ENCODE measurements at regions not wholly inside any gene's neighbourhood (a gene's known extent, or its start where the extent isn't known, plus 50 kb on each side); places are given as distances from the start of the nearest gene placed in this dataset.
"Not testable (repeated sequence)": the region's sequence is repeated elsewhere in the genome, so short reads cannot be mapped to it uniquely, and the experiment has no call there.

DNA sequence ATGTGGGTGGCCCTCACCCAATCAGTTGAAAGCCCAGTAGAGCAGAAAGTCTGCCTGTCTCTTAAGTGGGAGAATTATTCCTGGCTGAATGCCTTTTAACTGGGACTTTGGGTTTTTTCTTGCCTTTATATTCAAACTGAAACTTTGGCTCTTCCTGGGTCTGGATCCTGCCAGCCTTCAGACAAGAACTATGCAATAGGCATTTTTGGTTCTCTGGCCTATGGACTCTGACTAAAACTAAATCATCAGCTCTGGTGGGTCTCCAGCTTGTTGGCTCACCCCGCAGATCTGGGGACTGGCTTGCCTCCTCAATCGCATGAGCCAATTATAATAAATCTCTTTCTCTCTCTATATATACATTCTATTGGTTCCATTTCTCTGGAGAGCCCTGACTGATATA lies 173.0 kb upstream of the IGF1 start:
- DNase-seq = no peak

DNA sequence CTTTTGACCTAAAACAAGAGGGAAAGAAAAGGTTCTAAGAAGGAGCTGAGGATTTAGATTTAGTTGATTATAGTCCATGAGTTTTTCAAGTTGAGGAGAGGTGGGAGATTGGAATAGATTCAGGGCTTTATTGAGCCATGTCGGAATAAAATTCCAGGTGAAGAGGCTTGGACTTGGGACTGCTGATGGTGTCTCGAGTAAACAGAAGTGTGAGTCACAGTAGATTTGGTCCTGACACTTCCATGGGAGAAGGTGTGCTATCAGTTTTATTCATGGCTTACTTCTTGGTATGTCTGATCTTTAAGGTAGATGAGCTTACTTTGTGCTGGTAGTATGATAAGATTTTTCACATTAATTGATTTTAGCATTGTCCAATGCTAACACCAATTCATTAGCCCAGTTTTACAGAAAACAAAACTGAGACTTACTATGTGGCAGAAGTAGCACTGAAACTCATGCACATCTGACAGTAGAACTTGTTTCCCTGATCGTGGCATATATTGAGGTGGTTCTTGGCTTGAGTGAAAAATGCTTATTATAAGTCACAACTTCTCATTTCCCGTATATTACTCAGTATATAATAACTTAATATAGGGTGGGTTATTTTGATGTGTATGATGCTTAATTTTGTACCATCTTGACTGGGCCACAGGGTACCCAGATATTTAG lies 172.4 kb upstream of the IGF1 start:
- no peak for DNase-seq

DNA sequence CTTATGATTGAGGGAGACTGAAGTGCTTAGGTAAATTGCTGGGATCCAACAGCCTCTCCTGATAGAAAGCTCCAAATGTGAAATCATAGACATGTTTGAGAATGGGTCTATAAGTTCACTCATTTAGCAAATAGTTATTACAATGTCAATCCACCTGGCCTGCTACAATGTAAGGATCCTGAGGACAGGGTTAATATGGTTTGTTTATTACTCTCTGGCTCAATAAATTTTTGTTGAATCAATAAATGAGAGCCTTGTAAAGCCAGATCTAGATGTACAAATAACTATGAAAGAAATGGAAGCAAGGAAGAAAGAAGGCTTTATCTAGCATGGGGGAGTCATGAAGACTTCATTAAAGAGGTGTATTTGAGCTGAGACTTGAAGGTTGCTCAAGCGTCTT lies 165.6 kb upstream of the IGF1 start:
- DNase-seq = no peak

DNA sequence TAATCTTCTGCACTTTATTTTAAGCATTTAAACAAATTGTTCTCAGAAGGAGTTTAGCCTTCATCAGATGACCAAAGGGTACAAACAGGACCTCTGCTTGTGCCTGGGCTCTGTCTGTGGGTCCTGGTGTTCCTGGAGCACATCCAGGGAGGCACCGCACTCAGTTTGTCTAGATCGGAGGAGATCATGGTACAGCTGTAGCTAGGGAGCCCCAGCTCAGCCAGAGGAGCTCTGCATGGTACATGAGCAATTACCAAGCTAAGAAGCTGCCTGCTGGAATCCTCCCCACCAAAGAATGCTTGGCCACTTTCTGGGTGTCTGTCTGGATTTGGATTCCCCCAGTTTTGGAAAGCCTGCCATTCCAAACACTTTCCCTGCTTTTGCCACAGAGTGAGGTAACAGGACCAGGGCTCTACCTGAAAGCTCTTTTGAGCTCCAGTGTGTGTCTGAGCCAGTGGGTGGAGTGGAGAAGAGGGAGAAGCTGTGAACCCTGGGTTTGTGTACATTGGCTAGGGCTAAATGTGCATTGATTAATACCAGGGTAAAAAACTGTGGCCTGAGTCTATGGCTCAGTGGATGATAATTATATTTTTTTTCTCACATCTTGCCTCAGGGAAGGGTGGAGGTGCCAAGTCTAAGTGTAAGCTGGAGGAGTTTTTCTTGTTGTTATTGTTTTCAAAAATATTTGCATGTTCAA lies 163.7 kb upstream of the IGF1 start:
- DNase-seq = no peak

DNA sequence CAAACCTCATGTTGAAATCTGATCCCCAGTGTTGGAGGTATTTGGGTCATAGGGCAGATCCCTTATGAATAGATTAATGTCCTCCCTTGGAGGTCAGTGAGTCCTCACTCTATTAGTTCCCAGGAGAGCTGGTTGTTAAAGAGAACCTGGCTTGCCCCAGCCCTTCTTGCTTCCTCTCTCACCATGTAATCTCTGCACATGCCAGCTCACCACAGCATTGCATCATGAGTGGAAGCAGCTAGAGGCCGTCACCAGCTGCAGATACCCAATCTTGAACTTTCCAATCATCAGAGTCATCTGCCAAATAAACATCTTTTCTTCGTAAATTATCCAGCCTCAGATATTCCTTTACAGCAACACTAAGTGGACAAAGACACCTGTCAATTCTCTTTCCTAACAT lies 161.8 kb upstream of the IGF1 start:
- no peak for DNase-seq

DNA sequence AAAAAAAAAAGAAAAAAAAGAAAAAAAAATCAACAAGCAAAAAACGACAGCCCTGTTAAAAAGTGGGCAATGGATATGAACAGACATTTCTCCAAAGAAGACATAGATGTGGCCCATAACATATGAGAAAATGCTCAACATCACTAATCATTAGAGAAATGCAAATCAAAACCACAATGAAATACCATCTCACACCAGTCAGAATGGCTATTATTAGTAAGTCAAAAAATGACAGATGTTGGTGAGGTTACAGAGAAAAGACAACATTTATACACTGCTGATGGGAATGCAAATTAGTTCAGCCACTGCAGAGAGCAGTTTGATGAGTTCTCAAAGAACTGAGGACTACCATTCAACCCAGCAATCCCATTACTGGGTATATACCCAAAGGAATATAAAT lies 160.3 kb upstream of the IGF1 start:
- not testable (repeated sequence) for DNase-seq

DNA sequence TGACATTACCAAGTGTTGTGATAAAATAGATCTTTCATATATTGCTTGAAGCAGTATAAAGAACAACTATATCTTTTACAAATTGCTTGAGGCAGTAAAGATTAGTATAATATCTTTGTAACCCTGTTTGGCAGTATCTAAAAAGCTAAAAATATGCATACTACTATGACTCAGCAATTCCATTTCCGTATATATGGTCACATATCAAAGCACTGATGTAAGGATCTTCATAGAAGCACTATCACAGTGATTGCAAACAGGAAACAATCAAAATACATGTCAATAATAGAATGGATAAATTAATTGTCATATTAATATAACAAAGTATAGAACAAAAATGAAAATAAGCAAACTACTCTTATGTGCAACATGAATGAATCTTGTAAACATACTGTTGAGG lies 158.4 kb upstream of the IGF1 start:
- DNase-seq = no peak

DNA sequence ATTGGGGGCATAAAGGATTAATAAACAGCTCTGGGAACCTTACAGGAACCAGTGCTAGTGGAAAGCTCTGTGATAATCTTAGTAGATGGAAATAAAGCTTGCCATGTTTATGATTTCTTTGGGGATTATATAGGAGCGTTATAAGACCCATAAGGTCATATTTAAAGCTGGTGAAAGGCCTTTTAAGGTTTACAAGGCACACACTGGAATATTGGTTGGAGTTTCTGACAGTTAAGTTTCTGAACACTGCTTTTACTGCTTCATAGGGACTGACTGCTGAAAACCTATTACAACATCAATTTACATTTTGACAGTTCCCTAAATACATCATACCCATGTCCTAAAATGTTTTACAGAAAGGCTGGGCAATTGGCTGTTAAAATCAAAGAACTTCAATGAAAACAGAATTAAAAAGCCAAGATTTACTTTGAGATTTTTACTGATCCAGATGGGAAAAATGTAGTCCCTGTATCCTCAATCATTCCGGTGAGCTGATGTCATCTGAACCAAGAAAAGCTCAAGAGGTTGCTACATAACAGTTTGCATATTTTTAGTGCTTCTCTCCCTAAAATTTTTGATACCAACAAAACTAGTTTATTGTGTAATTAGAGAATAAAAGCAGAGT lies 153.7 kb upstream of the IGF1 start:
- no peak for DNase-seq

DNA sequence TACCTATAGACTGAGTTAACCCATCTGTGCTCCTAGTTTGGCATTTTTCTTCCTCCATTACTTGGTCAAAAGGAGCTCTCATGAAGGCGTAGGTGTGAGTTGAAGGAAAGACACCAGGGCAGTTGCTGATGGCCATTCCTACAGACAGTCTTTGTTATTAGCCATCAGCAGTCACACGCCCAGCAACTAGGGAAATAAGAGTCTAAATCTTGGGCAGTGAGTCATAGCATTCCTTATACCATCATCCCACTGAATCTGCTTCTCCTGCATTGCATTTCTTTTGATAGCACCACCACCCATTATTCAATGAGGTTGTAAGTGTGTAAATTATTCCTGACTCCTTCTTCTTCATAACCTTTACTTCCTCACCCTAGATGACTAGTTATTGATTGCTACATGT lies 150.9 kb upstream of the IGF1 start:
- DNase-seq = no peak

DNA sequence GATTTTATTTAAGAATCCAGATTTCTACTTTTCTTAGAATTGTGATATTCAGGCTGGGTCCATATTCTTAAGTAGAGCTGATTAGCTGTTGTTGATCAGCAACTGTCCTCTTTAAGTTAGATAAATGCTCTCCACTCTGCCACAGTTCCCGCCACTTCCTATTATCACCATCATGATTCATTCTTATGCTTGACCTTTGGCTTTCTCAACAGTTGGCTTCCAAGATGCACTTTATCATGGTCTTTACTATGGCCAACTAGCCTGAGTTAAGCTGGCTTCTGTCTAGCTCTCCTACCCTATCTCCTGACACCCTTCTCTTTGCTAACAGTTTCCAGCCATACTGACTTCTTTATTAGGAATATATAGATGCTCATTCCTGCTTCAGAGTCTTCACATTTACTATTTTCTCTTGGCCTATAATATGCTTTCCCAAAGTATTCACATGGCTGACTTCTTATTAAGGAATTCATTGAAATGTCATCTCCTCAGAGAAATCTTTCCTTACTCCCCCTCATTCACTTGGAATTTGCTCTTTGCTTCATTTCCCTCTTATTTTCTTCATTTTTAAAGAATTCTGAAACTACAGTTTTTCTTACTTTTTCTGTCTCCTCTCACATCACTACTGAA lies 149.0 kb upstream of the IGF1 start:
- no peak for DNase-seq

DNA sequence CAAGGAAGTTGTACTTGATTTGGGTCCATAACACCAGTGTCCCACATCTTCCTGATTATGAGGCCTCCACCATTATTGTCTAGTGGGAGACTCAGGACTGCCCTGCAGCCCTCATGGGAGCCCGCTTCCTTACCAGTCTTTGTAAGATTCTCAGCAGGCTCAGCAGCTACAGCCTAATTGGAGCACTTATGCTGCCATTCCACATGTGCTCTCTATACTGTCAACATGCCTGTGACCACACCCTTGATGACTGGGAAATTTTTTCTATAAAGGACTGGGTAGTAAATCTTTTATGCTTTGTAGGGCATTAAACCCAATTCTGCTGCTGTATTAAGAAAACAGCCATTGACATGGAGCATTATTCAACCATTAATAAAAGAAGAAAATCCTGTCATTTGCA lies 145.5 kb upstream of the IGF1 start:
- no peak for DNase-seq

DNA sequence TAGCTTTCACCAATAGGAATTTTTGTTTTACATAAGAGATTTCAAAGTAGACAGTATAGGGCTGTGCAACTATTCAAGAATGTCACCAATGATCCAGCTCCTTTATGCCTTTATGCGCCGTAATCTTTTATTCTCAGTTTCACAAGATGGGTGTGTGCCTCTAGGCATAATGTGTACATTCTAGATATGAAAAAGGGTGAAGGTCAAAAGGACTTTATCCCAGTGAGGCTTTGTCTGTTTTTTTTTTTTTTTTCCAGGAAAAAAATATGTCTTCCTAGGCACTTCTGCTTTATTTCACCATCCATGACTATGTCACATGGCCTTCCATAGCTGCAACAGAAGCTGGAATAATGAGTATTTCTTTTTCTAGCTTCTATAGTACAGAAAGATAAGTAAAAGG lies 142.3 kb upstream of the IGF1 start:
- DNase-seq = no peak

DNA sequence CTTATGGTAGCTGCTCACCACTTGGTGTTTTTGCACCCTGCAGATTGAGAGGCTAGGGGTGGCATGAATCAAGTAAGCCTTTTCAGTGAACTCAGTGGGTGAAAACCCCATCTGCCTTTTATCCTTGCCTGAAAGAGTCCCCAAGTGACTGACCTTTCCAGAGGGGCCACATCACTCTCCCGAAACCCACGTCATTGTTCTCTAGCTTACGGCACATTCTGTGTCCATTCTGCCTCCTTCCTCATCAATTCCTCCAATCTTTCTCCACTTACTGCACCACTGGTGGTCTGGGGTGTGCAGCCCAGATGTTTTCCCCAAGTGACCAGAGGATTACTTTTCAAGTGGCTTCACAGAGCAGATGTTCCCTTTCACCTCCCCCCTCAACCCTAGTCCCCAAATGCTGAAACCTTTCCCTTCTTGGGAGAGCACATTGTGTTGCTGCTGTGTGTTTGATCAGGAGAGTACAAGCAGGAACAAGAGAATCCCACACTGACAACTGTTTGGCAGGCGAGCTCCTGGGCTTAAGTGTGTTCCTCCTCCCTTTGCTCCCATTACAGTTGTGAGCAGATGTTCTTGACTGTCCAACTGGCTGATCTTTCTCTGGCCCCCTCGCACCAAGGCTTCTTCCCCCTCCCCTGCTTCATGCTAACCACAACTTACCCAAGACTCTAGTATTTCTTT lies 138.0 kb upstream of the IGF1 start:
- no peak for DNase-seq

DNA sequence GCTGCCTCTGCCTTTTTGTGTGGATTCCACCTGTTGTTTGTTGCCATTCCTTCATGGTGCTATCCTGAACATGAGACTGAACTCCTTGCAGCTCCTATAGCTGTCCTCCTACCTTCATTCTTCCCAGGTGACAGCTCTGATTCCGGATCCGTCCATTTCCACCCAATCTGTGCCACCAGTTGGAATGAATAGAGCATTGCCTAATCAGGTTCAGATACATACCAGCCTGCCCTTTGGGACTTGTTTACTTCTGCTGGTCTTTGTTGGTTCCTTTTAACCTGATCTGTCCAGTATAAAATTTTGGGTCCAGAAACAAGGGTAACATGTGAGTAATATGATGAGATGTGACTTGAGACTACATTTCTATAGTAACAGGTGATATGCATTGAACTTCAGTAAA lies 136.3 kb upstream of the IGF1 start:
- DNase-seq = no peak

DNA sequence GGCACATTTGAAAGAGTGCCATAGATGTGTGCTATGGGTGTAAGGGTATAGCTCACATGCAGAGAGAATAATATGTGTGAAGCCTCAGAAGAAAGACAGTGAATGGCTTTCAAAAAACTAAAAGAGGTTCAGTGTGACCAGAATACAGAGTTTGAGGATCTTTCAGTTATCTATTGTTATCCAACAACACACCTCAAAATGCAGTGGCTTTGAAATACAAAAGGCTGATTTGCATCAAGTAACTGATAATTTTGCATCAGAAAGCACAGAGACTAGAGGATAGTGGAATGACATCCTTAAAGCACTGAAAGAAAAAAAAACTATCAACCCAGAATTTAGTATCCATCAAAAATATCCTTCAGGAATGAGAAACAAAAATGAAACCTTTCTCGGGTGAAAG lies 131.6 kb upstream of the IGF1 start:
- no peak for DNase-seq

DNA sequence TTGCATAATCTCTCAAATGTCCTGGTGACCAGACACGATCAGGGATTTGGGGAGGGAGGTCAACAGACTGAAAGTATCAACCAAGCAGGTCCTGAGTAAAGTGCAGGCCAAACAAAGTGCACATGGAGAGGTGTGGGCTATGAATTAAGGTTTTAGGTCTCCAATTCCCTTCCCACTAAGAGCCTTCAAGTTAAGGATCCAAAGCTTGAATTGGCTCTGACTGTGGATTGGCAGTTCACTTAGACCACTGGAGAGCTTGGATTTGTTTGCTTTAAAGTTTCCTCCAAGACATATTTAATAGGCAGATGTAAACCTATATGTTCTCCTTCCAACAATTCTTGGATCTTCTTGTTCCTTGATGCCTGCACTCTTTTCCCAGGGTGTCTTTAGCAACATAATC lies 129.6 kb upstream of the IGF1 start:
- no peak for DNase-seq

DNA sequence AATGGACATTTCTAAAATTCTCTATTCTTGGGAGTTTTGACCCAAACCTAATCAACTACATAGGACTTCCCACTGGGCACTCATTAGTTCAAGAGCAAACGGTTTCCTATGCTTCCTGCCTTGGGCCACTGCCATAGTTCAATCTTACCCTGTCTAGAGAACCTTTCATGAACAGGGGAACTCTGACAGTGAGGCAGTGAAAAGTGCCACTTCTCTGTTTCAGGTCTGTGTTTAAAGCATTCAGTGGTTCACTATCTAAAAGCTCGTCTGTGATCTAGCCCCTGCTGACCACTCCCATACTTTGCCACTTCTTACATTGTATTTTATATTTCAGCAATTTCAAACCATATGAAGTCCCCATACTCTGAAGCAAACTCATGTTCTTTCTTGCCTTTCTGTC lies 122.7 kb upstream of the IGF1 start:
- DNase-seq = no peak

DNA sequence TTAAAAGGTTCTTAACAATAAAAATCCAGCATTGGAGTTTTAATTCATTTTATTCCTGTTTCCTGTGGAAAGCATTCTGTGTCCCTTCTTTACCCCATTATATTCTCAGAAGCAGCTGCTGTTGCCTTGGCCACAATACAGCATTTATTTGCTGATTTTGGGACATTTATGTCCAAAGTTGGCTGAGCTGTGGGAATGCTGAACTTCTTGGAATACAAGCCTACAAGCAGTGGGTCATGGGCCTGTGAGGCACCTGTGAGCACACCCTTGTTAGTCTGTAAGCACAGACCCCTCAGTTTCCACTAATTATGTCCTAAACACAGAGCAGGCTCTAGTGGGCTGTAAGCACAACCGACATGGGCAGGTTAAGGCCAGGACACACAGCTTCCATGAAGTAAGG lies 122.2 kb upstream of the IGF1 start:
- DNase-seq = no peak

DNA sequence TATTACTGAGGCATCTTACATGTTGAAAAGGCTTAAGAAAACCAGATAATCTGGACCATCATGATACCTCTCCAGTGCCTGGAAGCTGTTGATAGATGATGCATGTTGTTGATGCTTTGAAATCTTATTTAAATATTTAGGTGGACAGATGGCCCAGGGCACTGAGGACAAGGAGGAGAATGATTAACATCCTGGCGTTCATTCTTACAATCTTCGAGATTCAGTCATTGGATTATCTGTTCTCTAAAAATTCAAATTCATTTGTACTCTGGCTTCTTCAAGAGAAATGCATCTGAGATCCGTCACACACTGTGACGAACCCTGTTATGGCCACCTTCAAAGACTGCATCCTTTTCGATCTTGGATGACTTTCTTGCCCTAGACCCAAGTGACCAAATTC lies 121.3 kb upstream of the IGF1 start:
- no peak for DNase-seq

DNA sequence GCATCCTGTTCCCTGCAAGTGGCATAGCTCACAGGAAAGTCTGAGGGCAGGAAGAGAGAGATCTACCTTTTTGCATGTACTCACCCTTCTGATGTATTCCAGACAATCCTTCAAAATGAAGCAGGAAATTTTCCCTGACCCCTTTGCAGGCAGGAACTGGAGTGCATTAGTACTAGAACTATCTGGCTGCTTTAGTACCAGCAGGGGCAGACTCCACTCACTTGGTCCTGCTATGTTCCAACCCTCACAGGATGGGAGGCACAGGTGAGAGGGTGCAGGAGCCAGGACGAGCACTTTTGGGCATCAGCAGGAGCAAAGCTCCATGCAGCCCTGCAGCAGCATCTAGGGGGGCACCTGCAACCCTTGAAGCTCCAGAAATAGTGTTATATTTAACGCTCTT lies 116.3 kb upstream of the IGF1 start:
- DNase-seq = no peak

DNA sequence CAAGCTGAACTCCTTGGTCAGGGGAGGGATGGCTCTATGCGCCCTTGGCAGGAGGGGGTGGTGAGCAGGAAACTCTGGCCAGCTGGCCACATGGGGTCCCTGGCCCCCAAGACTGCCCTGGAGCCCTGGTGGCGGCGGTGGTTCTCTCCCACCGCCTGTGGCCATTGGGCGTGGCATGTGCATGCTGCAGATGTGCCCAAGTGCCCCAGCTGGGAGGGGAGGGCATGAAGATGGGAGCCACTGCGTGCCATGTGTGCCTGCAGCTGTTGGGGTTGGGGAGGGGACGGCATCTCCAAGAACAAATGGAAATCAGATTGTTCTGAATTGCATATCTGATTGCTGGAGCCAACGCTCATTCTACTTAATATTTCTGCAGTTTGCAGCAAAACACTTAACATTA lies 115.7 kb upstream of the IGF1 start:
- DNase-seq = no peak

DNA sequence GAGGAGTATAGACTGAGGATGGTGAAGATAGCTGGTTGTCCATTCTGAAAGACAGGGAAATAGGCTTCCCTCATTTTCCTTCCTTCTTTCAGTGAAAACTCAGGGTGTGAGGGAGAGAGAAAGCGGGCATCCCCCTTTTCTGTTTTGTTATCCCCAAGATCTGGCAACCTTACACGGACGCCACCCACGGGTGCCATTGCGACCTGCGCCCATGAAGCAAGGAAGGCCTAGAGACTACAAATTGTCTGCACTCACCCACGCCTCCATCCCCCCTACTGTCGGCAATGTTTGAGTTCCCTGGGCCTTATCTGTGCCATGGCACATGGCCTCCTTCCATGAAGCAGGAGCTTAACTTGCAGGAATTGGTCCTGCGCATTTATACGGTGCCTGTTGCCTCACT lies 115.0 kb upstream of the IGF1 start:
- DNase-seq = no peak

DNA sequence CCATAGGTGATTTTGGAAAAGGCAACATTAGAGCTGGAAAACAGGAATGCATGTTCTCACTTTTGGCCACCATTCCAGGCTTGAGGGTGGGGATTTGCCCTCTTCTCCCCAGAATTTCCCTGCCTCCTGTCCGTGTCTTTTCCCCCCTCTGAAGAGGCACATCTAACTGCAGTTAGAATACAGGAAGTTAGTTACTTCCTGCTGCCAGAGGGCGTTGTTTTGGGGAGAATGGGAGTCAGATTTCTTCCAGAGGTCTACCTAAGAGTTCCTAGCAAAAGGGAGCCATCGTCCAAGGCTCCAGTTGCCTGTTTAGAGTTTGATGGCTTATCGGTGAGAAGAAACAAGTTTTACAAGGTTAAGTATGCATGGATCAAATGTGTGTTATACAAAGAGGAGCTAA lies 112.8 kb upstream of the IGF1 start:
- DNase-seq = no peak

DNA sequence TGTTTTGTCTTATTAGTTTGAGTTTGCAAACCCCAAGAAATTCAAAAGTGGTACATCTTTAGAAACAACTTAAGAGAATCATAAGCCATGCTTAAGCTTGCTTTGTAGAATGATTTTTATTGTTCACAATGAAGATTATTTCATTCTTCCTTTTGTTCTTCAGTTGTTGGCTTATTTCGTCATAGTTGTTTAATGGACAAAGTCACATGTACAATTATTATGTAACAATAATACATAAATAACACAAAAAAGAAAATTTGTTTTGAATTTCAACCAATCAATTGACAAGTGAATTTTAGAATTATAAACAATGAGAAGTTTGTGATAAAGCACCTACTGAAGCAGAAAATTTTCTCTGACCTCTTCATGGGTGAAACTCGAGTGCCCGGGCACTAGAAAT lies 111.8 kb upstream of the IGF1 start:
- no peak for DNase-seq

Measured in midbrain (tissue), 1 donor.